ENCODE measurements at regions not wholly inside any gene's neighbourhood (a gene's known extent, or its start where the extent isn't known, plus 50 kb on each side); places are given as distances from the start of the nearest gene placed in this dataset.

DNA sequence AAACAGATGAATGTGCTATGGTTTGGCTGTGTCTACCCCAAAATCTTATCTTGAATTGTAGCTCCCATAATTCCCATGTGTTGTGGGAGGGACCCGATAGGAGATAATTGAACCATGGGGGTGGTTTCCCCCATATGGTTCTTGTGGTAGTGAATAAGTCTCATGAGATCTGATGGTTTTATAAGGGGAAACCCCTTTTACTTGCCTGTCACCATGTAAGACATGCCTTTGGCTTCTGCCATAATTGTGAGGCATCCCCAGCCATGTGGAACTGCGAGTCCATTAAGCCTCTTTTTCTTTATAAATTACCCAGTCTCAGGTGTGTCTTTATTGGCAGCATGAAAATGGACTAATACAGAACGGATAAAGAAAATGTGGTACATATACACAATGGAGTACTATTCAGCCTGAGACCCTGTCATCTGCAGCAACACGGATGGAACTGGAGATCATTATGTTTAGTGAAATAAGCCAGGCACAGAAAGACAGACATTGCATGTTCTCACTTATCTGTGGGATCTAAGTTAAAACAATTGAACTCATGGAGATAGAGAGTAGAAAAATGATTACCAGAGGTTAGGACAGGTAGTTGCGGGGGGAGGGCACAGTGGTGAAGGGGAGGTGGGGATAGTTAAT, 587.6 kb upstream of the NRP1 start:
- Histone ChIP-seq H3K9me3 (no peaks in the 10 kb centered on the region), H3K27ac (no peak overlapping the region), H3K36me3 (no peaks in the 10 kb centered on the region), H3K4me3 (no peak overlapping the region), H3K27me3 (no peaks in the 10 kb centered on the region), H3K4me1 (no peaks in the 10 kb centered on the region)
- TF ChIP-seq CTCF (IDR thresholded peaks at IDR 0.05) = no peak
- no peak for DNase-seq (ENCODE audit: low spot score)

- DNase-seq (ENCODE audit: low spot score) = no peak
- TF ChIP-seq CTCF (IDR thresholded peaks at IDR 0.05) = no peak
- H3K4me1 ChIP-seq = no peaks in the 10 kb centered on the region
Observed at GRCh38 chr10:33920351-33920750, 585.9 kb upstream of the NRP1 start.

GRCh38 chr10:33919244-33919643, 584.8 kb upstream of the NRP1 start:
- H3K9me3 ChIP-seq = no peaks in the 10 kb centered on the region
- no peaks in the 10 kb centered on the region for H3K4me1 ChIP-seq
- no peak overlapping the region for H3K27ac ChIP-seq
- DNase-seq (ENCODE audit: low spot score) = no peak
- no peak for TF ChIP-seq CTCF (IDR thresholded peaks at IDR 0.05)
- no peak overlapping the region for H3K4me3 ChIP-seq
- no peaks in the 10 kb centered on the region for H3K36me3 ChIP-seq
- no peaks in the 10 kb centered on the region for H3K27me3 ChIP-seq

More at GRCh38 chr10:33920351-33920750, 585.9 kb upstream of the NRP1 start:
- no peak overlapping the region for H3K4me3 ChIP-seq
- H3K36me3 ChIP-seq = no peaks in the 10 kb centered on the region
- H3K9me3 ChIP-seq = no peaks in the 10 kb centered on the region
- H3K27ac ChIP-seq = no peak overlapping the region
- no peaks in the 10 kb centered on the region for H3K27me3 ChIP-seq

- Histone ChIP-seq H3K4me1 (no peaks in the 10 kb centered on the region), H3K27ac (no peak overlapping the region), H3K27me3 (no peaks in the 10 kb centered on the region), H3K36me3 (no peaks in the 10 kb centered on the region), H3K9me3 (no peaks in the 10 kb centered on the region), H3K4me3 (no peak overlapping the region)
- TF ChIP-seq CTCF (IDR thresholded peaks at IDR 0.05) = no peak
- DNase-seq (ENCODE audit: low spot score) = no peak
Observed at GRCh38 chr10:33917069-33917780, 582.8 kb upstream of the NRP1 start.

- no peak for TF ChIP-seq CTCF (IDR thresholded peaks at IDR 0.05)
- no peak for DNase-seq (ENCODE audit: low spot score)
- no peaks in the 10 kb centered on the region for H3K27me3 ChIP-seq
- H3K4me3 ChIP-seq = no peak overlapping the region
- H3K27ac ChIP-seq = no peak overlapping the region
- H3K9me3 ChIP-seq = no peaks in the 10 kb centered on the region
- H3K4me1 ChIP-seq = no peaks in the 10 kb centered on the region
- no peaks in the 10 kb centered on the region for H3K36me3 ChIP-seq
Observed at GRCh38 chr10:33914746-33915145, 580.3 kb upstream of the NRP1 start.

All from right atrium auricular region (tissue), 2 donors.